ENCODE measurements at regions not wholly inside any gene's neighbourhood (a gene's known extent, or its start where the extent isn't known, plus 50 kb on each side); places are given as distances from the start of the nearest gene placed in this dataset.

- no peak for TF ChIP-seq CTCF (IDR thresholded peaks at IDR 0.05)
- no peak for TF ChIP-seq POLR2A (IDR thresholded peaks at IDR 0.05)
Observed at GRCh38 chr10:29836396-29836795, 201.6 kb upstream of the SVIL start.

Measured in lower leg skin (tissue), 3 donors.